ENCODE measurements at regions not wholly inside any gene's neighbourhood (a gene's known extent, or its start where the extent isn't known, plus 50 kb on each side); places are given as distances from the start of the nearest gene placed in this dataset.

- no peak for DNase-seq
These were observed 120.3 kb upstream of the MAFB start for GRCh38 chr20:40809361-40809760.

GRCh38 chr20:40810332-40811000, 121.4 kb upstream of the MAFB start:
- no peak for DNase-seq

- DNase-seq: no peak
These were observed 122.0 kb upstream of the MAFB start for GRCh38 chr20:40811004-40811403.

- DNase-seq: no peak
These were observed 122.8 kb upstream of the MAFB start for GRCh38 chr20:40811660-40812414.

GRCh38 chr20:40812415-40812925, 123.4 kb upstream of the MAFB start:
- DNase-seq: no peak

- no peak for DNase-seq
These were observed 124.0 kb upstream of the MAFB start for GRCh38 chr20:40813029-40813431.

- no peak for DNase-seq
These were observed 124.9 kb upstream of the MAFB start for GRCh38 chr20:40813708-40814630.

- DNase-seq: no peak
These were observed 125.6 kb upstream of the MAFB start for GRCh38 chr20:40814631-40814960.

- no peak for DNase-seq
These were observed 126.4 kb upstream of the MAFB start for GRCh38 chr20:40815156-40816038.

GRCh38 chr20:40816039-40816352, 127.0 kb upstream of the MAFB start:
- DNase-seq: no peak

GRCh38 chr20:40821429-40821828, 132.4 kb upstream of the MAFB start:
- DNase-seq: no peak

GRCh38 chr20:40826699-40827098, 137.7 kb upstream of the MAFB start:
- DNase-seq: no peak

- no peak for DNase-seq
These were observed 146.3 kb upstream of the MAFB start for GRCh38 chr20:40835321-40835720.

- no peak for DNase-seq
These were observed 149.5 kb upstream of the MAFB start for GRCh38 chr20:40838509-40838908.

GRCh38 chr20:40843251-40843650, 154.2 kb upstream of the MAFB start:
- peak; percentile 0 for DNase-seq

- DNase-seq: peak; percentile 56
These were observed 155.3 kb upstream of the MAFB start for GRCh38 chr20:40844332-40844731.

- DNase-seq: no peak
These were observed 159.1 kb upstream of the MAFB start for GRCh38 chr20:40848096-40848495.

GRCh38 chr20:40848526-40848925, 159.5 kb upstream of the MAFB start:
- no peak for DNase-seq

- DNase-seq: no peak
These were observed 160.4 kb upstream of the MAFB start for GRCh38 chr20:40849456-40849855.

- no peak for DNase-seq
These were observed 162.0 kb upstream of the MAFB start for GRCh38 chr20:40851051-40851450.

- no peak for DNase-seq
These were observed 166.2 kb upstream of the MAFB start for GRCh38 chr20:40855269-40855668.

- DNase-seq: no peak
These were observed 167.6 kb upstream of the MAFB start for GRCh38 chr20:40856653-40857052.

GRCh38 chr20:40860487-40860902, 168.1 kb upstream of the TOP1 start:
- no peak for DNase-seq

Data from NCI-H1092 (cell line).